ENCODE measurements at regions not wholly inside any gene's neighbourhood (a gene's known extent, or its start where the extent isn't known, plus 50 kb on each side); places are given as distances from the start of the nearest gene placed in this dataset.

DNA sequence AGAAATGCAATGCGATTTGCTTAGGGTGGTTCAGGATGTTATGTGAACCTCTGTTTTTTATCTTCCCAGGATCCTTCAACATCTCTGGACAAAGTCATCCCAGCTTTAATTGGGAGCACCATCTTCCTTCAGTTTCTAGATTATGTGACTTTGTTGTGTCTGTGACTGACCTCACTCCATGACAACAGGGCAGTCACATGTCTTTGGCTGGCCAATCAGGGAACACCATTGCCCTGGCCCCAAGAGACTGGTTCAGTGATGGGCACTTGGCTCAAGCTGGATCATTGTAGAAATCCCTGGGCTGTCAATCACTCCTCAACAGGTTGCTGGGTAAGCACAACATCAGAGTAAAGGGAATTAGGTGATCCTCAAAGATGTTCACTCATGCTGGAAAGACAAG is 499.7 kb downstream of the XYLT1 start (continued):
- TF ChIP-seq ESRRA (IDR thresholded peaks at IDR 0.05; ENCODE audit: borderline replicate concordance, low read length) (no peak), CHD4 (IDR thresholded peaks at IDR 0.05; ENCODE audit: borderline replicate concordance) (no peak)

DNA sequence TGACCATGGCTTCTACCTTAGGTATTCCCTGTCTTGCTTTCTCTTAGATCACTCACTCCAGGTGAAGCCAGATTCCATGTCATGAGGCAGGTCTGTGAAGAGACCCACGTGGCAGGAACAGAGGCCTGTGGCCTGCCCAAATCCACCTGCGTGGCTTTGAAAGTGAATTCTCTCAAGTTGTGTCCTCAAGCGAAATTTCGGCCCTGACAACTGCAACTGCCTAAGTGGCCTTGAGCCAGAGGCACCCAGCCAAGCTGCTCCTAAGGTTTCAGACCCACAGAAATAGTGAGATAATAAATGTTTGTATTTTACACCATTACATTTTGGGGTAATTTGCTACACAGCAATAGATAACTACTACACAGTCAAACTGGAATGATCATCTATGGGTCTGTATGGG is 497.9 kb downstream of the XYLT1 start:
- no peak overlapping the region for H3K4me3 ChIP-seq
- H3K4me1 ChIP-seq = peaks cover 5% of the 10 kb centered on the region; the same call in 1 of the 3 replicates
- CTCF ChIA-PET = no interaction called here
- DNase-seq (ENCODE audit: low read depth in 1 of 2, low spot score in 1 of 2) (no peak), ATAC-seq (no peak), FAIRE-seq (no peak)
- no peak overlapping the region for H3K27ac ChIP-seq
- POLR2A ChIA-PET = no interaction called here
- H3K4me2 ChIP-seq = no peak overlapping the region
- H3K9me3 ChIP-seq = peaks cover 3% of the 10 kb centered on the region; the same call in 2 of the 3 replicates
- 26% methylated on average over 4 of the region's 4 CpGs for WGBS (ENCODE audit: missing lambda C conversion rate)
- TF ChIP-seq MAZ (IDR thresholded peaks at IDR 0.05; ENCODE audit: borderline replicate concordance, low read depth, low read length) (no peak), CHD4 (IDR thresholded peaks at IDR 0.05; ENCODE audit: borderline replicate concordance) (no peak), KDM5A (IDR thresholded peaks at IDR 0.05) (no peak), EHF (CRISPR knock-in tag; IDR thresholded peaks at IDR 0.05) (no peak), HOXA7 (CRISPR knock-in tag; IDR thresholded peaks at IDR 0.05) (no peak), ZSCAN20 (CRISPR knock-in tag; IDR thresholded peaks at IDR 0.05) (no peak), MAFK (IDR thresholded peaks at IDR 0.05; ENCODE audit: partially characterized antibody) (no peak), RAD21 (conservative IDR thresholded peaks at IDR 0.05 in 1 of 2, IDR thresholded peaks at IDR 0.05 in 1 of 2) (no peak), RFX5 (IDR thresholded peaks at IDR 0.05) (no peak), HOXB13 (CRISPR knock-in tag; IDR thresholded peaks at IDR 0.05; ENCODE audit: low read depth) (no peak), JUN (IDR thresholded peaks at IDR 0.05) (no peak), HMGXB4 (CRISPR knock-in tag; IDR thresholded peaks at IDR 0.05; ENCODE audit: borderline replicate concordance) (no peak)
- TF ChIP-seq, protein P1, sequence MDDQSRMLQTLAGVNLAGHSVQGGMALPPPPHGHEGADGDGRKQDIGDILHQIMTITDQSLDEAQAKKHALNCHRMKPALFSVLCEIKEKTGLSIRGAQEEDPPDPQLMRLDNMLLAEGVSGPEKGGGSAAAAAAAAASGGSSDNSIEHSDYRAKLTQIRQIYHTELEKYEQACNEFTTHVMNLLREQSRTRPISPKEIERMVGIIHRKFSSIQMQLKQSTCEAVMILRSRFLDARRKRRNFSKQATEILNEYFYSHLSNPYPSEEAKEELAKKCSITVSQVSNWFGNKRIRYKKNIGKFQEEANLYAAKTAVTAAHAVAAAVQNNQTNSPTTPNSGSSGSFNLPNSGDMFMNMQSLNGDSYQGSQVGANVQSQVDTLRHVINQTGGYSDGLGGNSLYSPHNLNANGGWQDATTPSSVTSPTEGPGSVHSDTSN (IDR thresholded peaks at IDR 0.05) = no peak

- CTCF ChIA-PET = no interaction called here
- FAIRE-seq = no peak
- 29% methylated on average over 10 of the region's 10 CpGs for WGBS (ENCODE audit: missing lambda C conversion rate)
- no peak for TF ChIP-seq HOXB5 (CRISPR knock-in tag; IDR thresholded peaks at IDR 0.05)
- TF ChIP-seq KDM5A (IDR thresholded peaks at IDR 0.05) = no peak
- no peak for TF ChIP-seq RNF2 (IDR thresholded peaks at IDR 0.05; ENCODE audit: borderline replicate concordance, low read depth)
- no peak for TF ChIP-seq RCOR1 (IDR thresholded peaks at IDR 0.05; ENCODE audit: low read depth, low read length)
- TF ChIP-seq SMC3 (IDR thresholded peaks at IDR 0.05) = no peak
- TF ChIP-seq RAD21 (conservative IDR thresholded peaks at IDR 0.05 in 1 of 2, IDR thresholded peaks at IDR 0.05 in 1 of 2) = no peak
- TF ChIP-seq, protein P1 (IDR thresholded peaks at IDR 0.05) = no peak
- TF ChIP-seq POLR2A (IDR thresholded peaks at IDR 0.05; ENCODE audit: low read length) = no peak
- TF ChIP-seq MAFK (IDR thresholded peaks at IDR 0.05; ENCODE audit: partially characterized antibody) = no peak
- TF ChIP-seq CBX8 (IDR thresholded peaks at IDR 0.05) = no peak
- TF ChIP-seq ZFP36 (IDR thresholded peaks at IDR 0.05; ENCODE audit: borderline replicate concordance, partially characterized antibody) = no peak
- no peak for TF ChIP-seq GATA3 (IDR thresholded peaks at IDR 0.05; ENCODE audit: borderline replicate concordance)
- TF ChIP-seq NR3C1 (IDR thresholded peaks at IDR 0.05) = no peak
- TF ChIP-seq HEYL (CRISPR knock-in tag; IDR thresholded peaks at IDR 0.05) = no peak
- no peak for TF ChIP-seq MAZ (IDR thresholded peaks at IDR 0.05; ENCODE audit: borderline replicate concordance, low read depth, low read length)
- TF ChIP-seq EP300 (IDR thresholded peaks at IDR 0.05) = no peak
- TF ChIP-seq ZNF302 (CRISPR knock-in tag; IDR thresholded peaks at IDR 0.05) = no peak
- no peak for TF ChIP-seq HMGXB4 (CRISPR knock-in tag; IDR thresholded peaks at IDR 0.05; ENCODE audit: borderline replicate concordance)
- TF ChIP-seq HOXB13 (CRISPR knock-in tag; IDR thresholded peaks at IDR 0.05; ENCODE audit: low read depth) = no peak
- TF ChIP-seq BCL3 (IDR thresholded peaks at IDR 0.05) = no peak
- POLR2A ChIA-PET = no interaction called here
- Histone ChIP-seq H3K9me3 (peaks cover 3% of the 10 kb centered on the region; the same call in 2 of the 3 replicates), H3K4me1 (peaks cover 5% of the 10 kb centered on the region; the same call in 1 of the 3 replicates), H3K4me2 (no peak overlapping the region; the same call in 2 of the 3 replicates), H3K27ac (no peak overlapping the region), H3K4me3 (no peak overlapping the region)
- DNase-seq (ENCODE audit: low read depth in 1 of 2, low spot score in 1 of 2) = no peak
- no peak for ATAC-seq
Measured at GRCh38 chr16:16973707-16974591, 496.8 kb downstream of the XYLT1 start.
